KMS-11 (cell line): ENCODE measurements at regions not wholly inside any gene's neighbourhood (a gene's known extent, or its start where the extent isn't known, plus 50 kb on each side); places are given as distances from the start of the nearest gene placed in this dataset.

Experiments used
- H2AFZ ChIP-seq: fragments of 200-600 bp; sonication (generic); 2 replicates; pipeline ENCODE4 v1.6.1; 2016; ENCODE audit warnings: antibody characterized with exemption, mixed run types, low read depth
- H3K27ac ChIP-seq: fragments of 200-600 bp; sonication (generic); 2 replicates; pipeline ENCODE4 v1.6.1; 2016; ENCODE audit warnings: mild to moderate bottlenecking, mixed run types
- H3K27me3 ChIP-seq: fragments of 200-600 bp; sonication (generic); 2 replicates; pipeline ENCODE4 v1.6.1; 2017; ENCODE audit warnings: mild to moderate bottlenecking, low read depth, mixed run types, moderate library complexity; ENCODE audit not compliant: insufficient read depth
- H3K36me3 ChIP-seq: fragments of 200-600 bp; sonication (generic); 2 replicates; pipeline ENCODE4 v1.6.1; 2017; ENCODE audit warnings: mild to moderate bottlenecking, mixed run types; ENCODE audit not compliant: insufficient read depth
- H3K4me1 ChIP-seq: fragments of 200-600 bp; sonication (generic); 2 replicates; pipeline ENCODE4 v1.6.1; 2016; ENCODE audit warnings: mild to moderate bottlenecking, low read depth, mixed run types; ENCODE audit not compliant: poor library complexity, severe bottlenecking
- H3K4me2 ChIP-seq: fragments of 200-600 bp; sonication (generic); 2 replicates; pipeline ENCODE4 v1.7.0; 2016; ENCODE audit warnings: mild to moderate bottlenecking, mixed run types
- H3K4me3 ChIP-seq: fragments of 200-600 bp; sonication (generic); IDR thresholded peaks from 2 replicates; pipeline ENCODE4 v1.6.1; 2017; ENCODE audit warnings: low read depth, low read length, mixed read lengths; ENCODE audit not compliant: insufficient read depth
- H3K79me2 ChIP-seq: fragments of 200-600 bp; sonication (generic); 2 replicates; pipeline ENCODE4 v1.6.1; 2016; ENCODE audit warnings: low read depth, mixed run types; ENCODE audit not compliant: insufficient read depth
- H3K9ac ChIP-seq: fragments of 200-600 bp; sonication (generic); 2 replicates; pipeline ENCODE4 v1.6.1; 2016; ENCODE audit warnings: mild to moderate bottlenecking, mixed run types
- H4K20me1 ChIP-seq: fragments of 200-600 bp; sonication (generic); 2 replicates; pipeline ENCODE4 v1.6.1; 2016; ENCODE audit warnings: mild to moderate bottlenecking, mixed run types; ENCODE audit not compliant: insufficient read depth
- TF ChIP-seq, protein P1 (sequence below): fragments of 200-600 bp; sonication (generic); conservative IDR thresholded peaks from 2 replicates; pipeline ENCODE4 v1.6.1; 2017; ENCODE audit warnings: low read depth, mild to moderate bottlenecking, antibody characterized with exemption, low read length, moderate library complexity, mixed read lengths

DNA sequence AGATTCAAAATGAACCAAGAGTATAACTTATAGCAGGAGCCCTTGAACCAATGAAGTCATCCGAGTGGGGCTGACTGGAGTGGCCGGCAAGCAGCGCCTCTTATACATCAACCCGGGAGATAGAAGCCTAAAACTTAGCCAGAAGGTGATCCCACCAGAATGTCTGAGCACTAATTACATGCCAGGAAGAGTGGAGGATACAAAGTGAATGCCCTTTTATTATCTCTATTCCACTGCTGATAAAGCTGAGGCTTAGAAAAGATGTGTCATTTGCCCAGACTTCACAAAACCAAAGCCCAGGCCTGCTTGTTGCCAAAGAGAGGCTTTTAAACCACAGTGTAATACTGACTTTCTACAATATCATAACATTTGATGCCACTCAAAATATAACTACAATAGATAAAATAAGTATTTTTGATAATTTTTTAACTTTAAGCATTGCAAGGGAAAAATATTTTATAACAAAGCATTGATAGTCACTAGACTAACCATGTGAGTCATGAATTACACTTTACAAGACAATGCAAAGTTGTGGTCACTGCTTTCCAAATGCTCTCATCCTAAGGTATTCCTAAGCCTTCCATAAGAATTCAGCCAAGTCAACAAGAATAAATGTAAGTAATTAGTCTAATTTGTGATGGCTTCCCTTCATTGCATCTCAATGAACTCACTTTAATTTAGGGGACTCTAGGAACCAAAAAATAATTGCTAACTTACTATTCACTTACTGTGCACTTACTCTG lies 58.6 kb upstream of the ARID5B start:
- no peak overlapping the region for H2AFZ ChIP-seq
- peaks cover 8% of the 10 kb centered on the region for H3K4me1 ChIP-seq
- no peak overlapping the region for H3K27ac ChIP-seq
- H3K36me3 ChIP-seq, result no peaks in the 10 kb centered on the region
- TF ChIP-seq, protein P1, sequence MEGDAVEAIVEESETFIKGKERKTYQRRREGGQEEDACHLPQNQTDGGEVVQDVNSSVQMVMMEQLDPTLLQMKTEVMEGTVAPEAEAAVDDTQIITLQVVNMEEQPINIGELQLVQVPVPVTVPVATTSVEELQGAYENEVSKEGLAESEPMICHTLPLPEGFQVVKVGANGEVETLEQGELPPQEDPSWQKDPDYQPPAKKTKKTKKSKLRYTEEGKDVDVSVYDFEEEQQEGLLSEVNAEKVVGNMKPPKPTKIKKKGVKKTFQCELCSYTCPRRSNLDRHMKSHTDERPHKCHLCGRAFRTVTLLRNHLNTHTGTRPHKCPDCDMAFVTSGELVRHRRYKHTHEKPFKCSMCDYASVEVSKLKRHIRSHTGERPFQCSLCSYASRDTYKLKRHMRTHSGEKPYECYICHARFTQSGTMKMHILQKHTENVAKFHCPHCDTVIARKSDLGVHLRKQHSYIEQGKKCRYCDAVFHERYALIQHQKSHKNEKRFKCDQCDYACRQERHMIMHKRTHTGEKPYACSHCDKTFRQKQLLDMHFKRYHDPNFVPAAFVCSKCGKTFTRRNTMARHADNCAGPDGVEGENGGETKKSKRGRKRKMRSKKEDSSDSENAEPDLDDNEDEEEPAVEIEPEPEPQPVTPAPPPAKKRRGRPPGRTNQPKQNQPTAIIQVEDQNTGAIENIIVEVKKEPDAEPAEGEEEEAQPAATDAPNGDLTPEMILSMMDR, result no peak
- no peaks in the 10 kb centered on the region for H3K79me2 ChIP-seq
- no peaks in the 10 kb centered on the region for H4K20me1 ChIP-seq
- H3K9ac ChIP-seq, result no peak overlapping the region
- H3K4me2 ChIP-seq, result no peak overlapping the region
- no peak overlapping the region for H3K4me3 ChIP-seq
- H3K27me3 ChIP-seq, result no peaks in the 10 kb centered on the region

DNA sequence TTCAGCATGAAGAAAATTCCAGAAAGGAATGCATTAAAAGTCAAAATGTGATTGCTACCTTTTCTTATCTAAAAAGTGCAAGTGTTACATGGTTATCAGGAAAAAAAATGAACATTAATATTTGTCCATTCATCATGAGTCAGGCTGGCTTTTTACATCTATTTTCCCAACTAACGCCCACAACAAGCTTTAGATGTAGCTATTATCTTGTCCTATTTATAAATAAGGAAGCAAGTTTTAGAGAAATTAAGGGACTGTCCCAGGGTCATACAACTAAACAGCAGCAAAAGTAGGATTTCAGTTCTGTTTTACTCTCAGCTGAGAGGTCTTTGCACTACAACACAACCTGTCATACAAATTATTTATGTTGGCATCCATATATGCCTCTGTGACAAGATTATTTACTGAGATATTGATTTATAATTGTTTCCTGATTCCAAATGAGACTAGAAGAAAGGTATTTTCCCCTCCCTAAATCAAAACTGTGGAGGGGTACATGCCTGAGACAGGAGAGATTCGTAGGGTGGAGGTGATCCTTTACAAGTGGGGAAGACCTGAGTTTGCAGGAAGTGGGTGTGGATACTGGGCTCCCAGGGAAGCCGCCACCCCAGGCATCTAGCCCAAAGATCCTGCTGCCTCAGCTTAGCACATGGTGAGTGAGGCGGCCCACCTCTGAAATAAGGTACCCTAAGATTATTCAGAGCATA lies 57.2 kb upstream of the ARID5B start:
- Histone ChIP-seq H3K27me3 (no peaks in the 10 kb centered on the region), H3K79me2 (no peaks in the 10 kb centered on the region), H3K4me3 (no peak overlapping the region), H3K36me3 (no peaks in the 10 kb centered on the region), H3K27ac (no peak overlapping the region), H4K20me1 (no peaks in the 10 kb centered on the region), H2AFZ (no peak overlapping the region), H3K4me2 (no peak overlapping the region), H3K9ac (no peak overlapping the region), H3K4me1 (peaks cover 8% of the 10 kb centered on the region)
- TF ChIP-seq, protein P1, result no peak

DNA sequence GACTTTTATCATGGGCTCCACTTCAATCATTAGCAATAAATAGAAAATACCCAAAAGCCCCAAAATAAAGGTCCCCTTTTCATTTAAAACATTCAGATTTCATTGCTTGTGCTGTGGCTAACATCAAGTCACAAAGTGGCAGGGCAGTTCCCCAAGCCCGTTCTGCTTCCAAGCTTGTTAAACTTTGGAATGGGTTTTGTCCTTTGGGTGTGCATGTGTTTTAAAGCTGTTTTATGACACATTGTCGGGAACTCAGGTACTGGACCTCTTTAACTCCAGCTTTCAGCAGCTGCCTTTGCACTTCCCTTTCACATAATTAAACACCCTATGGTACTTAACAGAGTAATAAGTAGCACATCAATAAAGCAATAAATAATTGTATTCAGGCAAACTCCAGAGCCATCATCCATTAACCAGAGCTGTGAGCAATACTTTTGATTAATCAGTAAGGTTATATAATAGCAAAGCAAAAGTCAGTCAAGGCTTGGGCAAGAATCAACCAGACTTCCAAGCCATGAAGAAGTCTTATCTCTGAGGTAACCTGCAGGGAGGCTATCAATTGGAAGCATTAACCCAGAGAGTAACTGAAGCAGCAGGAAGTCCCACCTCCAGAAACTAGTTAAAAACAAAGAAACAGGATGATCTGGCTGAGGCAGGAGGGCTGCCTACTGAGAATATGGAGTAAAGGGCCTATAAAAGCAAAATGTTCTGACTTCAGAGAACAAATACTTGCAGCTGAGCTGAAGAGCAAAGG lies 56.1 kb upstream of the ARID5B start:
- H3K4me1 ChIP-seq, result peaks cover 8% of the 10 kb centered on the region
- H2AFZ ChIP-seq, result no peak overlapping the region
- no peak overlapping the region for H3K4me3 ChIP-seq
- no peak overlapping the region for H3K4me2 ChIP-seq
- H4K20me1 ChIP-seq, result no peaks in the 10 kb centered on the region
- no peaks in the 10 kb centered on the region for H3K36me3 ChIP-seq
- H3K27ac ChIP-seq, result no peak overlapping the region
- H3K27me3 ChIP-seq, result no peaks in the 10 kb centered on the region
- TF ChIP-seq, protein P1, result no peak
- no peak overlapping the region for H3K9ac ChIP-seq
- H3K79me2 ChIP-seq, result no peaks in the 10 kb centered on the region

DNA sequence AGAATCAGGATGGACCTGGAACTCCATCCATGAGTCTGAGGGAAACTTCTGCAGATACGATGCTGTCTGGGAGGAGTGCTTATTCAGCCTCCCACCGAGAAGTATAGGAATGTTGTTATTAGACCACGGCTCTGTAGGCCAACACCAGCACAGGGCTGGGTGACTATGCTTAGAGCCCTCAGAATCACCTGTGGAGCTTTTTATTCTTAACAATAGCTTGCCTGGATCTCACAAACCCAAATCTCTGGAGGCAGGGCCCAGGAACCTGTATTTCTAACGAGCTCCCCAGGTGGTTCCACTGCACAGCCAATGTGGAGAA lies 55.6 kb upstream of the ARID5B start:
- Histone ChIP-seq H2AFZ (no peak overlapping the region), H3K36me3 (no peaks in the 10 kb centered on the region), H4K20me1 (no peaks in the 10 kb centered on the region), H3K27me3 (no peaks in the 10 kb centered on the region), H3K9ac (no peak overlapping the region), H3K4me2 (no peak overlapping the region), H3K4me3 (no peak overlapping the region), H3K27ac (no peak overlapping the region), H3K4me1 (peaks cover 8% of the 10 kb centered on the region), H3K79me2 (no peaks in the 10 kb centered on the region)
- TF ChIP-seq, protein P1, result no peak
